Testis (tissue), 2 donors: ENCODE measurements at regions not wholly inside any gene's neighbourhood (a gene's known extent, or its start where the extent isn't known, plus 50 kb on each side); places are given as distances from the start of the nearest gene placed in this dataset.

Source experiments
- CTCF ChIP-seq, 3 experiments: fragments of 450-650 bp in 2 of 3; fragments of 200-600 bp in 1 of 3; sonication (generic) in 1 of 3; IDR thresholded peaks; one replicate each; pipeline ENCODE4 v1.5.1; 2016 to 2019; ENCODE audit warnings: antibody characterized with exemption in 3 of 3, mild to moderate bottlenecking in 2 of 3, moderate library complexity in 1 of 3
- POLR2A ChIP-seq: fragments of 450-650 bp; IDR thresholded peaks from one replicate; pipeline ENCODE4 v1.6.1; 2017; ENCODE audit warnings: antibody characterized with exemption, mild to moderate bottlenecking, moderate library complexity

- TF ChIP-seq POLR2A (no peak), CTCF (IDR thresholded peaks at IDR 0.05) (no peak)
Observed at GRCh38 chr12:65584016-65584415, 240.3 kb upstream of the HMGA2 start.
